ENCODE measurements at regions not wholly inside any gene's neighbourhood (a gene's known extent, or its start where the extent isn't known, plus 50 kb on each side); places are given as distances from the start of the nearest gene placed in this dataset.

GRCh38 chr2:122433123-122433754, 677.8 kb downstream of the TSN start:
- Histone ChIP-seq H3K9me3 (ENCODE audit: control insufficient read depth, insufficient read depth, low read length) (no peaks in the 10 kb centered on the region), H3K27me3 (ENCODE audit: control insufficient read depth, low read length) (no peaks in the 10 kb centered on the region), H3K4me3 (ENCODE audit: low read length) (no peak overlapping the region), H3K9me2 (replicated peaks; ENCODE audit: control insufficient read depth, low read length) (no peaks in the 10 kb centered on the region), H3F3A (ENCODE audit: control insufficient read depth, insufficient read depth) (no peaks in the 10 kb centered on the region), H3K79me2 (ENCODE audit: control insufficient read depth, low read length) (no peaks in the 10 kb centered on the region), H3K4me1 (ENCODE audit: control insufficient read depth, low read length) (no peaks in the 10 kb centered on the region), H3K4me2 (ENCODE audit: low read length) (no peak overlapping the region), H4K20me1 (ENCODE audit: control insufficient read depth, insufficient read depth, low read depth, low read length) (no peaks in the 10 kb centered on the region), H3K36me3 (ENCODE audit: control insufficient read depth, low read length) (no peaks in the 10 kb centered on the region), H3K27ac (ENCODE audit: low read depth, low read length) (no peak overlapping the region)
- TF ChIP-seq EZH2phosphoT487 (IDR thresholded peaks at IDR 0.05; ENCODE audit: borderline replicate concordance, low read length) = no peak

- Histone ChIP-seq H3K79me2 (ENCODE audit: control insufficient read depth, low read length) (no peaks in the 10 kb centered on the region), H3F3A (ENCODE audit: control insufficient read depth, insufficient read depth) (no peaks in the 10 kb centered on the region), H4K20me1 (ENCODE audit: control insufficient read depth, insufficient read depth, low read depth, low read length) (no peaks in the 10 kb centered on the region), H3K27ac (ENCODE audit: low read depth, low read length) (no peak overlapping the region), H3K9me3 (ENCODE audit: control insufficient read depth, insufficient read depth, low read length) (0 out of 2 replicates have a peak, but pooled peaks cover 4% of the 10 kb centered on the region), H3K4me1 (ENCODE audit: control insufficient read depth, low read length) (peaks cover 10% of the 10 kb centered on the region), H3K9me2 (replicated peaks; ENCODE audit: control insufficient read depth, low read length) (no peaks in the 10 kb centered on the region), H3K4me3 (ENCODE audit: low read length) (no peak overlapping the region), H3K4me2 (ENCODE audit: low read length) (no peak overlapping the region), H3K27me3 (ENCODE audit: control insufficient read depth, low read length) (no peaks in the 10 kb centered on the region), H3K36me3 (ENCODE audit: control insufficient read depth, low read length) (no peaks in the 10 kb centered on the region)
- no peak for TF ChIP-seq CTCF (IDR thresholded peaks at IDR 0.05; ENCODE audit: low read depth, low read length, poor library complexity, severe bottlenecking)
- TF ChIP-seq EZH2phosphoT487 (IDR thresholded peaks at IDR 0.05; ENCODE audit: borderline replicate concordance, low read length) = no peak
Observed at GRCh38 chr2:122445003-122445402, 689.6 kb downstream of the TSN start.

DNA sequence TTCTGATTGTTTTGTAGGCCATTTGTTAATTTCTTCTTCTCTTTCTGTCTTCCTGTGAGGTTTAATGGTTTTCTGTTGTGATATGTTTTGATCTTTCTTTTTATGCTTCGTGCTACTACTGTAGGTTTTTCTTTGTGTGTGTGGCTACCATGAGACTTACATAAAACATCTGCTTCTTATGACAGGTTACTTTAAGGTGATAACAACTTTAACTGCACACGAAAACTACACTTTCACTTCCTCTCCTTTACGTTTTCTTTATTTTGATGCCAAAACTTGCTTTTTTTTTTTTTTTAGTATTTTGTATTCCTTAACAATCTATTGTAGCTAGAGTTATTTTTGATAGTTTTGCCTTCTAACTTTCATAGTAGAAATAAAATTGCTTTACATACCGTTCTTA, 691.3 kb downstream of the TSN start:
- Histone ChIP-seq H3K4me2 (ENCODE audit: low read length) (peak overlapping the region; percentile 11; the same call in 1 of the 2 replicates), H3K9me2 (replicated peaks; ENCODE audit: control insufficient read depth, low read length) (no peaks in the 10 kb centered on the region), H3K27me3 (ENCODE audit: control insufficient read depth, low read length) (no peaks in the 10 kb centered on the region), H3F3A (ENCODE audit: control insufficient read depth, insufficient read depth) (no peaks in the 10 kb centered on the region), H3K9me3 (ENCODE audit: control insufficient read depth, insufficient read depth, low read length) (0 out of 2 replicates have a peak, but pooled peaks cover 4% of the 10 kb centered on the region), H3K79me2 (ENCODE audit: control insufficient read depth, low read length) (no peaks in the 10 kb centered on the region), H3K4me3 (ENCODE audit: low read length) (no peak overlapping the region), H4K20me1 (ENCODE audit: control insufficient read depth, insufficient read depth, low read depth, low read length) (no peaks in the 10 kb centered on the region), H3K36me3 (ENCODE audit: control insufficient read depth, low read length) (no peaks in the 10 kb centered on the region), H3K27ac (ENCODE audit: low read depth, low read length) (peak overlapping the region; percentile 29), H3K4me1 (ENCODE audit: control insufficient read depth, low read length) (peaks cover 10% of the 10 kb centered on the region)
- TF ChIP-seq CTCF (IDR thresholded peaks at IDR 0.05; ENCODE audit: low read depth, low read length, poor library complexity, severe bottlenecking) (no peak), EZH2phosphoT487 (IDR thresholded peaks at IDR 0.05; ENCODE audit: borderline replicate concordance, low read length) (no peak)

GRCh38 chr2:122447237-122447636, 691.8 kb downstream of the TSN start:
- H3K79me2 ChIP-seq (ENCODE audit: control insufficient read depth, low read length) = no peaks in the 10 kb centered on the region
- H3K9me3 ChIP-seq (ENCODE audit: control insufficient read depth, insufficient read depth, low read length) = 0 out of 2 replicates have a peak, but pooled peaks cover 4% of the 10 kb centered on the region
- no peaks in the 10 kb centered on the region for H4K20me1 ChIP-seq (ENCODE audit: control insufficient read depth, insufficient read depth, low read depth, low read length)
- H3K4me3 ChIP-seq (ENCODE audit: low read length) = no peak overlapping the region
- no peak overlapping the region for H3K27ac ChIP-seq (ENCODE audit: low read depth, low read length)
- peaks cover 10% of the 10 kb centered on the region for H3K4me1 ChIP-seq (ENCODE audit: control insufficient read depth, low read length)
- H3F3A ChIP-seq (ENCODE audit: control insufficient read depth, insufficient read depth) = no peaks in the 10 kb centered on the region
- H3K4me2 ChIP-seq (ENCODE audit: low read length) = no peak overlapping the region
- H3K9me2 ChIP-seq (replicated peaks; ENCODE audit: control insufficient read depth, low read length) = no peaks in the 10 kb centered on the region
- H3K27me3 ChIP-seq (ENCODE audit: control insufficient read depth, low read length) = no peaks in the 10 kb centered on the region
- TF ChIP-seq EZH2phosphoT487 (IDR thresholded peaks at IDR 0.05; ENCODE audit: borderline replicate concordance, low read length) (no peak), CTCF (IDR thresholded peaks at IDR 0.05; ENCODE audit: low read depth, low read length, poor library complexity, severe bottlenecking) (no peak)
- no peaks in the 10 kb centered on the region for H3K36me3 ChIP-seq (ENCODE audit: control insufficient read depth, low read length)
